ENCODE measurements at regions not wholly inside any gene's neighbourhood (a gene's known extent, or its start where the extent isn't known, plus 50 kb on each side); places are given as distances from the start of the nearest gene placed in this dataset.

GRCh38 chr5:34449639-34450038 is 206.5 kb upstream of the RAI14 start:
- Histone ChIP-seq H4K20me1 (replicated peaks; ENCODE audit: control insufficient read depth, extremely low read depth, insufficient read depth, low read length) (no peaks in the 10 kb centered on the region), H3K9me1 (replicated peaks; ENCODE audit: control insufficient read depth, extremely low read depth, insufficient read depth, low read length) (no peaks in the 10 kb centered on the region), H3K27ac (ENCODE audit: insufficient read depth, low read depth, low read length) (no peak overlapping the region), H3K36me3 (ENCODE audit: control insufficient read depth in 2 of 2, extremely low read depth in 1 of 2, insufficient read depth in 2 of 2, low read length in 2 of 2) (no peaks in the 10 kb centered on the region), H3K27me3 (ENCODE audit: control insufficient read depth in 2 of 2, insufficient read depth in 2 of 2, low read length in 2 of 2) (peaks cover 16 to 19% of the 10 kb centered on the region in 2 experiments), H3K9me3 (replicated peaks; ENCODE audit: control insufficient read depth, insufficient read depth, low read length) (no peaks in the 10 kb centered on the region), H3K79me2 (ENCODE audit: control insufficient read depth, insufficient read depth, low read length) (no peaks in the 10 kb centered on the region), H2AFZ (ENCODE audit: low read depth, low read length) (no peak overlapping the region), H3K9ac (replicated peaks; ENCODE audit: extremely low read depth, insufficient read depth, low read length) (no peak overlapping the region), H3K4me3 (replicated peaks in 1 of 3; ENCODE audit: insufficient read depth in 1 of 3, low read depth in 1 of 3, low read length in 3 of 3) (no peak overlapping the region), H3K4me1 (ENCODE audit: control insufficient read depth, extremely low read depth, insufficient read depth, low read length) (no peaks in the 10 kb centered on the region), H3K4me2 (ENCODE audit: insufficient read depth, low read length) (no peak overlapping the region)
- CTCF ChIA-PET: no interaction called here
- intact Hi-C loops (cut with micrococcal nuclease) (loop anchor here (5.0 kb wide), 1 partner anchor 257 kb away; no protein-coding TSS in a partner anchor), dilution Hi-C loops (cut with MboI; ENCODE audit: extremely low pct_ligation_motif_present, low sequenced_read_pairs) (no loop called here)
- no TSS peak for BruUV-seq (replicated peaks)
- POLR2A ChIA-PET: no interaction called here
- DNase-seq (ENCODE audit: low read depth, low spot score) (no peak), FAIRE-seq (no peak)
- TF ChIP-seq FOS (IDR thresholded peaks at IDR 0.05; ENCODE audit: borderline replicate concordance, insufficient read depth, low read length): no peak
- TF ChIP-seq EZH2 (IDR thresholded peaks at IDR 0.05; ENCODE audit: borderline replicate concordance, low read depth, low read length, severe bottlenecking): no peak
- no peak for TF ChIP-seq POLR2A (IDR thresholded peaks at IDR 0.05; ENCODE audit: low read depth, low read length)
- no peak for TF ChIP-seq GATA2 (IDR thresholded peaks at IDR 0.05; ENCODE audit: insufficient read depth, insufficient read length, low read depth, low read length)
- TF ChIP-seq MYC (IDR thresholded peaks at IDR 0.05; ENCODE audit: low read depth, low read length): no peak
- TF ChIP-seq, protein P1, sequence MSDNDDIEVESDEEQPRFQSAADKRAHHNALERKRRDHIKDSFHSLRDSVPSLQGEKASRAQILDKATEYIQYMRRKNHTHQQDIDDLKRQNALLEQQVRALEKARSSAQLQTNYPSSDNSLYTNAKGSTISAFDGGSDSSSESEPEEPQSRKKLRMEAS (IDR thresholded peaks at IDR 0.05; ENCODE audit: insufficient read depth, insufficient read length): no peak

DNA sequence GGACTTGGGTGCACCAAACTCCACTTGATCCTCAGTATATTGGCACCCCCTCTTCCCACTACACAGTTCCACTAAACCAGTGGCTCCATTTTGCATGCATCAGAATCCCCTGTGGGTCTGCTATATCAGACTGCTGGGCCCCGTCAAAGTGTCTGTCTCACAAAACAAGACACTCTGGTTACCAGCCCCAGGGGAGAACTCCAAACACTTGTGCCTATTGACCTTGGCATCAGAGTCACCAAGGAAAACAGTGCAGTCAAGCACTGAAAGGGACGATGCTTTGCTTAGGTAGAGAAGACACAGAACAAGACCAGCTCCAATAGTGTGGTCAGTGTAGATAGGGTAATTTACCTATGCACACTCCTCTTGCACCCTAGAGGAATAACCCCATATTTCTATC is 205.8 kb upstream of the RAI14 start:
- ChIA-PET POLR2A (no interaction called here), CTCF (no interaction called here)
- Histone ChIP-seq H3K36me3 (ENCODE audit: control insufficient read depth in 2 of 2, extremely low read depth in 1 of 2, insufficient read depth in 2 of 2, low read length in 2 of 2) (no peaks in the 10 kb centered on the region), H3K9me1 (replicated peaks; ENCODE audit: control insufficient read depth, extremely low read depth, insufficient read depth, low read length) (no peaks in the 10 kb centered on the region), H3K4me3 (replicated peaks in 1 of 3; ENCODE audit: insufficient read depth in 1 of 3, low read depth in 1 of 3, low read length in 3 of 3) (no peak overlapping the region), H3K9ac (replicated peaks; ENCODE audit: extremely low read depth, insufficient read depth, low read length) (no peak overlapping the region), H3K79me2 (ENCODE audit: control insufficient read depth, insufficient read depth, low read length) (no peaks in the 10 kb centered on the region), H3K4me2 (ENCODE audit: insufficient read depth, low read length) (no peak overlapping the region), H4K20me1 (replicated peaks; ENCODE audit: control insufficient read depth, extremely low read depth, insufficient read depth, low read length) (no peaks in the 10 kb centered on the region), H2AFZ (ENCODE audit: low read depth, low read length) (no peak overlapping the region), H3K27me3 (ENCODE audit: control insufficient read depth in 2 of 2, insufficient read depth in 2 of 2, low read length in 2 of 2) (peaks cover 16 to 19% of the 10 kb centered on the region in 2 experiments), H3K27ac (ENCODE audit: insufficient read depth, low read depth, low read length) (no peak overlapping the region), H3K4me1 (ENCODE audit: control insufficient read depth, extremely low read depth, insufficient read depth, low read length) (no peaks in the 10 kb centered on the region), H3K9me3 (replicated peaks; ENCODE audit: control insufficient read depth, insufficient read depth, low read length) (no peaks in the 10 kb centered on the region)
- DNase-seq (ENCODE audit: low read depth, low spot score) (no peak), FAIRE-seq (no peak)
- no TSS peak for BruUV-seq (replicated peaks)
- dilution Hi-C loops (cut with MboI; ENCODE audit: extremely low pct_ligation_motif_present, low sequenced_read_pairs): no loop called here
- intact Hi-C loops (cut with micrococcal nuclease): loop anchor here (5.0 kb wide), 1 partner anchor 258 kb away; no protein-coding TSS in a partner anchor
- no peak for TF ChIP-seq GATA2 (IDR thresholded peaks at IDR 0.05; ENCODE audit: insufficient read depth, insufficient read length, low read depth, low read length)
- no peak for TF ChIP-seq POLR2AphosphoS5 (IDR thresholded peaks at IDR 0.05; ENCODE audit: insufficient read depth, low read depth, low read length)
- TF ChIP-seq FOS (IDR thresholded peaks at IDR 0.05; ENCODE audit: borderline replicate concordance, insufficient read depth, low read length): no peak
- no peak for TF ChIP-seq MYC (IDR thresholded peaks at IDR 0.05; ENCODE audit: low read depth, low read length)
- no peak for TF ChIP-seq JUN (IDR thresholded peaks at IDR 0.05; ENCODE audit: borderline replicate concordance, insufficient read depth, insufficient read length, low read depth)
- TF ChIP-seq, protein P1 (IDR thresholded peaks at IDR 0.05; ENCODE audit: insufficient read depth, insufficient read length): no peak
- TF ChIP-seq EZH2 (IDR thresholded peaks at IDR 0.05; ENCODE audit: borderline replicate concordance, low read depth, low read length, severe bottlenecking): no peak
- TF ChIP-seq, protein P2, sequence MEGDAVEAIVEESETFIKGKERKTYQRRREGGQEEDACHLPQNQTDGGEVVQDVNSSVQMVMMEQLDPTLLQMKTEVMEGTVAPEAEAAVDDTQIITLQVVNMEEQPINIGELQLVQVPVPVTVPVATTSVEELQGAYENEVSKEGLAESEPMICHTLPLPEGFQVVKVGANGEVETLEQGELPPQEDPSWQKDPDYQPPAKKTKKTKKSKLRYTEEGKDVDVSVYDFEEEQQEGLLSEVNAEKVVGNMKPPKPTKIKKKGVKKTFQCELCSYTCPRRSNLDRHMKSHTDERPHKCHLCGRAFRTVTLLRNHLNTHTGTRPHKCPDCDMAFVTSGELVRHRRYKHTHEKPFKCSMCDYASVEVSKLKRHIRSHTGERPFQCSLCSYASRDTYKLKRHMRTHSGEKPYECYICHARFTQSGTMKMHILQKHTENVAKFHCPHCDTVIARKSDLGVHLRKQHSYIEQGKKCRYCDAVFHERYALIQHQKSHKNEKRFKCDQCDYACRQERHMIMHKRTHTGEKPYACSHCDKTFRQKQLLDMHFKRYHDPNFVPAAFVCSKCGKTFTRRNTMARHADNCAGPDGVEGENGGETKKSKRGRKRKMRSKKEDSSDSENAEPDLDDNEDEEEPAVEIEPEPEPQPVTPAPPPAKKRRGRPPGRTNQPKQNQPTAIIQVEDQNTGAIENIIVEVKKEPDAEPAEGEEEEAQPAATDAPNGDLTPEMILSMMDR (IDR thresholded peaks at IDR 0.05; ENCODE audit: extremely low read depth in 1 of 2, insufficient read depth in 1 of 2, low read depth in 1 of 2, low read length in 2 of 2): no peak
- no peak for TF ChIP-seq POLR2A (IDR thresholded peaks at IDR 0.05; ENCODE audit: low read depth, low read length)
